GM23338 (cell line): ENCODE measurements at regions not wholly inside any gene's neighbourhood (a gene's known extent, or its start where the extent isn't known, plus 50 kb on each side); places are given as distances from the start of the nearest gene placed in this dataset.

Experiments
- ATAC-seq: fragments of 200-7000 bp; cut with Tn5 transposase; 3 replicates; pipeline ENCODE4 v1.9.1; 2020
- DNase-seq: peaks from one replicate; pipeline ENCODE4 v3.0.0-alpha.2; 2015; ENCODE audit warnings: low spot score
- H2AFZ ChIP-seq: fragments of 200-600 bp; sonication (generic); 2 replicates; pipeline ENCODE4 v1.8.0; 2016; ENCODE audit warnings: antibody characterized with exemption, mild to moderate bottlenecking, moderate library complexity
- H3F3A ChIP-seq: fragments of 200-600 bp; sonication (generic); replicated peaks from 2 replicates; pipeline ENCODE4 v1.8.0; 2017; ENCODE audit warnings: antibody characterized with exemption, mixed run types, low read depth
- H3K27ac ChIP-seq: fragments of 200-600 bp; sonication (generic); 2 replicates; pipeline ENCODE4 v1.6.1; 2016; ENCODE audit warnings: low read depth
- H3K27me3 ChIP-seq: fragments of 200-600 bp; sonication (generic); 2 replicates; pipeline ENCODE4 v1.8.0; 2016; ENCODE audit warnings: mild to moderate bottlenecking, mixed run types, moderate library complexity; ENCODE audit not compliant: insufficient read depth
- H3K36me3 ChIP-seq: fragments of 200-600 bp; sonication (generic); 2 replicates; pipeline ENCODE4 v1.8.0; 2016; ENCODE audit warnings: mild to moderate bottlenecking; ENCODE audit not compliant: insufficient read depth
- H3K4me1 ChIP-seq: fragments of 200-600 bp; sonication (generic); 2 replicates; pipeline ENCODE4 v1.8.0; 2016; ENCODE audit warnings: mild to moderate bottlenecking, moderate library complexity; ENCODE audit not compliant: insufficient read depth
- H3K4me2 ChIP-seq: fragments of 200-600 bp; sonication (generic); 2 replicates; pipeline ENCODE4 v1.7.1; 2017; ENCODE audit warnings: mixed run types
- H3K4me3 ChIP-seq: fragments of 200-600 bp; sonication (generic); 2 replicates; pipeline ENCODE4 v1.6.1; 2016; ENCODE audit warnings: mixed run types
- H3K79me2 ChIP-seq: fragments of 200-600 bp; sonication (generic); replicated peaks from 2 replicates; pipeline ENCODE4 v1.8.0; 2017; ENCODE audit warnings: mild to moderate bottlenecking; ENCODE audit not compliant: insufficient read depth
- H3K9me2 ChIP-seq: fragments of 200-600 bp; sonication (generic); 2 replicates; pipeline ENCODE4 v1.8.0; 2017; ENCODE audit not compliant: insufficient read depth
- H4K20me1 ChIP-seq: fragments of 200-600 bp; sonication (generic); replicated peaks from 2 replicates; pipeline ENCODE4 v1.8.0; 2017; ENCODE audit warnings: mild to moderate bottlenecking; ENCODE audit not compliant: insufficient read depth
- H3K27ac Mint-ChIP-seq: 2 replicates; pipeline ENCODE4 v1.8.0; 2020; ENCODE audit warnings: inconsistent platforms, mild to moderate bottlenecking, moderate library complexity, mixed read lengths
- H3K27me3 Mint-ChIP-seq: 3 replicates; pipeline ENCODE4 v1.8.0; 2022; ENCODE audit warnings: low read depth, mild to moderate bottlenecking, moderate library complexity, mixed read lengths, inconsistent platforms; ENCODE audit not compliant: insufficient read depth, poor library complexity
- H3K36me3 Mint-ChIP-seq: 3 replicates; pipeline ENCODE4 v1.8.0; 2021; ENCODE audit warnings: low read depth, mild to moderate bottlenecking, inconsistent platforms, moderate library complexity, mixed read lengths
- H3K4me1 Mint-ChIP-seq: 3 replicates; pipeline ENCODE4 v1.8.0; 2020; ENCODE audit warnings: mild to moderate bottlenecking, inconsistent platforms, mixed read lengths
- H3K4me3 Mint-ChIP-seq: 3 replicates; pipeline ENCODE4 v1.8.0; 2021; ENCODE audit warnings: moderate library complexity, mild to moderate bottlenecking, inconsistent platforms, mixed read lengths
- H3K9me3 Mint-ChIP-seq: 3 replicates; pipeline ENCODE4 v1.8.0; 2020; ENCODE audit warnings: moderate library complexity, mild to moderate bottlenecking, inconsistent platforms, mixed read lengths
- CTCF ChIP-seq, 2 experiments: fragments of 200-600 bp in 1 of 2; sonication (generic) in 1 of 2; conservative IDR thresholded peaks; 2 replicates each; pipeline versions ENCODE4 v1.5.1 to v1.6.1; 2016 to 2017; ENCODE audit warnings: antibody characterized with exemption in 2 of 2, low read depth in 2 of 2, mild to moderate bottlenecking in 2 of 2, moderate library complexity in 1 of 2
- ETS1 ChIP-seq: IDR thresholded peaks from 2 replicates; pipeline ENCODE4 v1.6.1; 2016; ENCODE audit warnings: antibody characterized with exemption
- EZH2 ChIP-seq: fragments of 200-600 bp; sonication (generic); IDR thresholded peaks from one replicate; pipeline ENCODE4 v1.8.0; 2017; ENCODE audit warnings: antibody characterized with exemption, mild to moderate bottlenecking, low read depth; ENCODE audit not compliant: unreplicated experiment
- EZH2phosphoT487 ChIP-seq: fragments of 200-600 bp; sonication (generic); IDR thresholded peaks from one replicate; pipeline ENCODE4 v1.8.1; 2018; ENCODE audit warnings: antibody characterized with exemption; ENCODE audit not compliant: unreplicated experiment
- JUNB ChIP-seq: IDR thresholded peaks from one replicate; pipeline ENCODE4 v1.6.1; 2016; ENCODE audit warnings: antibody characterized with exemption; ENCODE audit not compliant: unreplicated experiment
- NANOG ChIP-seq: IDR thresholded peaks from 2 replicates; pipeline ENCODE4 v1.6.1; 2016; ENCODE audit warnings: antibody characterized with exemption, borderline replicate concordance
- POLR2AphosphoS5 ChIP-seq: IDR thresholded peaks from 2 replicates; pipeline ENCODE4 v1.6.1; 2016; ENCODE audit warnings: antibody characterized with exemption, low read depth
- REST ChIP-seq: IDR thresholded peaks from one replicate; pipeline ENCODE4 v1.6.1; 2018; ENCODE audit warnings: antibody characterized with exemption; ENCODE audit not compliant: unreplicated experiment
- STAT1 ChIP-seq: IDR thresholded peaks from one replicate; pipeline ENCODE4 v1.6.1; 2016; ENCODE audit warnings: antibody characterized with exemption; ENCODE audit not compliant: unreplicated experiment
- ZNF114 ChIP-seq: fragments of 250-450 bp; sonication (Bioruptor Pico); IDR thresholded peaks from 2 replicates; pipeline ENCODE4 v1.5.0; 2020; ENCODE audit warnings: mild to moderate bottlenecking, moderate library complexity
- ZNF462 ChIP-seq: fragments of 250-450 bp; sonication (Bioruptor Pico); IDR thresholded peaks from 2 replicates; pipeline ENCODE4 v1.5.0; 2020; ENCODE audit warnings: mild to moderate bottlenecking, moderate library complexity

- TF ChIP-seq ZNF114 (CRISPR knock-in tag) = no peak
- no peak for TF ChIP-seq NANOG
- no peak for TF ChIP-seq REST
Observed at GRCh38 chr4:66376921-66377320, 706.6 kb upstream of the EPHA5 start (continued).

- no peak for DNase-seq
- H3K9me3 Mint-ChIP-seq = no peaks in the 10 kb centered on the region
- no peak overlapping the region for H3K27ac Mint-ChIP-seq
- Histone ChIP-seq H3F3A (no peaks in the 10 kb centered on the region), H3K4me2 (no peak overlapping the region), H3K79me2 (no peaks in the 10 kb centered on the region), H3K4me3 (no peak overlapping the region), H3K4me1 (no peaks in the 10 kb centered on the region), H3K27me3 (no peaks in the 10 kb centered on the region), H4K20me1 (no peaks in the 10 kb centered on the region), H3K27ac (no peak overlapping the region), H3K9me2 (no peaks in the 10 kb centered on the region; the same call in 1 of the 2 replicates), H2AFZ (no peak overlapping the region), H3K36me3 (no peaks in the 10 kb centered on the region)
- ATAC-seq = no peak
- no peak overlapping the region for H3K4me3 Mint-ChIP-seq
- H3K36me3 Mint-ChIP-seq = no peaks in the 10 kb centered on the region
- no peaks in the 10 kb centered on the region for H3K4me1 Mint-ChIP-seq
- H3K27me3 Mint-ChIP-seq = no peaks in the 10 kb centered on the region
- TF ChIP-seq JUNB (no peak), ZNF462 (CRISPR knock-in tag) (no peak), ETS1 (no peak), NANOG (no peak), EZH2phosphoT487 (no peak), EZH2 (no peak), STAT1 (no peak), POLR2AphosphoS5 (no peak), ZNF114 (CRISPR knock-in tag) (no peak), CTCF (conservative IDR thresholded peaks at IDR 0.05; ENCODE audit: low read depth in 2 of 2) (no peak)
Observed at GRCh38 chr4:66376396-66376795, 706.1 kb upstream of the EPHA5 start.
